ENCODE measurements at regions not wholly inside any gene's neighbourhood (a gene's known extent, or its start where the extent isn't known, plus 50 kb on each side); places are given as distances from the start of the nearest gene placed in this dataset.

- H3K4me3 ChIP-seq (ENCODE audit: low read length): no peak overlapping the region
- no peak for DNase-seq (ENCODE audit: low read depth)
- no peak for TF ChIP-seq CTCF (conservative IDR thresholded peaks at IDR 0.05; ENCODE audit: low read depth, low read length)
These were observed 153.4 kb upstream of the ADAMTS19 start for GRCh38 chr5:129306725-129307124.

DNA sequence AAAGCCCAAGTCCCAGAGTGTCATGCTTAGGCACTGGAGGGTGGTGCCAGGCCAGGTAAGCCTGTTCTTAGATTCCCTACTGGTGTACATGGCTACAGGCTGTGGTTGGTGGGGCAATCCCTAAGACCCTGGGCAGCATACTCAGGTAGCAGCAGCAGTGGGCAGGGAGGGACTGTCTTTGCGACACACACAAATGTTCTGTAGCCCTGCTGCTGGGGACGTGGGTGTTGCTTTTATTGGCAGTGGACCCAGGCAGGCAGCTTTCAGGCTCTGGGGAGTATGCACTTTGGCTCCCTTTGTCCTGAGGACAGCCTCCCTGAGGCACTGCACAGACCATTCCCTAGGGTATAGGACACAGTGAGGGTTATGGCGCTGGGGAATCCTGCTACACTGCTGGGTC, 137.1 kb upstream of the ADAMTS19 start:
- no peak for TF ChIP-seq CTCF (conservative IDR thresholded peaks at IDR 0.05; ENCODE audit: low read depth, low read length)
- H3K4me3 ChIP-seq (ENCODE audit: low read length): no peak overlapping the region
- no peak for DNase-seq (ENCODE audit: low read depth)

- TF ChIP-seq CTCF (conservative IDR thresholded peaks at IDR 0.05; ENCODE audit: low read depth, low read length): no peak
- H3K4me3 ChIP-seq (ENCODE audit: low read length): no peak overlapping the region
- DNase-seq (ENCODE audit: low read depth): no peak
These were observed 118.8 kb upstream of the ADAMTS19 start for GRCh38 chr5:129341306-129341705.

DNA sequence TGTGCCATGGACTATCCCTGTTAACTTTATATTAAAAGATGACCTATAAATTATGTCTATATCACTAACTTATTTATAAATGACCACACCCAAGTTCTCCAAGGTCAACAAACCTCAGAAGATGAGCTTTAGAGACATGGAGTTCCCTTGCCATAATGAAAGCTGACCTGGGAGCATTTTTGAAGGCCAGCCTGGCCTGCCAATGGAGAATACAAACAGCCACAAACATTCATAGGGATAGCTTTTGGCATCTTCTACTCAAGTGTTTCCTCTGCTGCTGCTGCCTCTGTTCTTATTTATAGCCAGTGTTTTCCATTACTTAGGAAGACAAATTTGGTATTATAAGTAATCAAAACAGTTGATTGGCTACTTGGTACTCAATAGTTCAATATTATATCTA, 117.3 kb upstream of the ADAMTS19 start:
- DNase-seq (ENCODE audit: low read depth): no peak
- H3K4me3 ChIP-seq (ENCODE audit: low read length): no peak overlapping the region
- TF ChIP-seq CTCF (conservative IDR thresholded peaks at IDR 0.05; ENCODE audit: low read depth, low read length): no peak

DNA sequence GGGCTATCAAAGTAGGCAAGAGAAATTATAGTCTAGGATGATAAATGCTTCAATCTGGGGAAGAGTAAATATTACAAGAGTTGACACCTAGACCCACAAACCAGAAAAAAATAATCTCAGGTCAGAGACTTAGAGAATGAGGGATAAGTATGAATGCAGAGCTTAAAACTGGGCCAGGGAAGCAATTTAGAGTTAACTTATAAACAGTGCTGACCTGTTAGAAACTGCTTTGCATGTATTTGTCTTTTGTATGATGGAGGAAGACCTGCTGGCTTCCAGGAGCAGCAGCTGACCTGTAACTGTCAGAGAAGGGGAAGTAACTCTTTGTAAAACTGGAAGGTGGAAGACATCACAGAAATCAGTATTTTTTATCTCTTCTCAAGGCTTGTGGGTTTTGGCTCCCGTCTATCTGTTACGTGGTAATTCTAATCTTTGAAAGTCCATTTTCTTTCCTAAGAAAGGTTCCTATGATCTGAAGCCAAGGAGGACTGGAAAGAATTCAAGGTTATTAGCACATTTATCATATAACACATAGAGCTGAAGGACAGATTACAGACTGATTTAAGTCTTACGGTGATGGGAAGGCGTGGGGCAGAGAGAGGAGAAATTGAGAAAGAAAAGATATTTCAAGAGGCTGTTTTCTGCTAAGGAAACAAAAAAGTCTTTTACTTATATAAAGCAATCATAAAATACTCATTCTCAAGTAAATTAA, 114.7 kb upstream of the ADAMTS19 start:
- DNase-seq (ENCODE audit: low read depth): no peak
- TF ChIP-seq CTCF (conservative IDR thresholded peaks at IDR 0.05; ENCODE audit: low read depth, low read length): no peak
- no peak overlapping the region for H3K4me3 ChIP-seq (ENCODE audit: low read length)

- no peak for TF ChIP-seq CTCF (conservative IDR thresholded peaks at IDR 0.05; ENCODE audit: low read depth, low read length)
- H3K4me3 ChIP-seq (ENCODE audit: low read length): no peak overlapping the region
- no peak for DNase-seq (ENCODE audit: low read depth)
These were observed 103.3 kb upstream of the ADAMTS19 start for GRCh38 chr5:129356846-129357245.

- TF ChIP-seq CTCF (conservative IDR thresholded peaks at IDR 0.05; ENCODE audit: low read depth, low read length): no peak
- DNase-seq (ENCODE audit: low read depth): no peak
- H3K4me3 ChIP-seq (ENCODE audit: low read length): no peak overlapping the region
These were observed 102.0 kb upstream of the ADAMTS19 start for GRCh38 chr5:129358069-129358468.
